ENCODE measurements at regions not wholly inside any gene's neighbourhood (a gene's known extent, or its start where the extent isn't known, plus 50 kb on each side); places are given as distances from the start of the nearest gene placed in this dataset.

DNA sequence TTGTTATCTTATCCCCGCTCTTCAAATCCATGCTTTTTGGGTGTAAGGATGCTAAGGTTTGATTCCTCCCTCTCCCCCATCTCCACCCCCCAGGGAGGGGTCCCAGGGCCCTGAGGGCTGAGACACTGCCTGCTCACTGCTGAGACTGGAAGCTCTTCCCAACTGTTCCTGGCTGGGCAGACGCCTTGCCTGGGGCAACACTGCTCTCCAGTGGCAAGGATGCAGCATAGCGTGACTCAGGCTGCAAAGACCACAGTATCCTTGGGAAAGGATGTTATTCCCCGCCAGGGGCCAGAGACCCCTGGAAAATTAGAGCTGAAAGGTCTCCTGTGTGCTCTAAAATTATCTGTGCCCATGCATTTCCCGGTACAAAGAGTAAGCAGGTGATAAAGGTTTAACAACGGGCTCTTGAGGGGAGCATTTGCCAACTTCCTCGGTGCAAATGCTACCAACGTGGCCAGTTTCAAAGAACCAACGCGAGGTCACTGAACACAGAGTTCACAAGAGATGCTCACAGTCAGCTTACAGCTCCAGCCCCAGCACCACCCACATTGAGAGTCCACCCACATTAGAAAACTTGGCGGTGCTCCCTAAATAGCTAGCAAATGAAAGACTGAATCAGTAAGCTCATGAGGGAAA is 271.9 kb downstream of the NSG2 start:
- H3K27me3 ChIP-seq, result peaks cover 63% of the 10 kb centered on the region

DNA sequence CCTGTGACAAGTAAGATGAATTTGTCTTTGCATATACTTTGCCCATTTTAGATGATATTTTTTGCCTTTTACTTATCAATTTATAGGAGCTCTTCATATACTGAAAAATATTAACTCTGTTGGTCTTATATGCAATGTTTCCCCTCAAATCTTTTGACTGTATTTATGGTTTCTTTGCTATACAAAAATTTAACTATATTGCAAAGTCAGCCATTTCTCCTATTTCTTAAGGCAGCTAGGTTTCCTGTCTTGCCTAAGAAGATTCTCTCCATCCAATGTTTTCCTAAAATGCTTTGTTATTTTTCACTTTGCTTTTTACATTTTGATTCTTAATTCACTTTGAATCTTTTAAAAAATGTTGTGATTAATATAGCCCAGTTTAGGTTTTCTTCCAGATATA is 273.1 kb downstream of the NSG2 start:
- peaks cover 57% of the 10 kb centered on the region for H3K27me3 ChIP-seq

More for the DNA sequence above, 271.9 kb downstream of the NSG2 start:
- TF ChIP-seq CTCF (IDR thresholded peaks at IDR 0.05) (peak in 1 of 2 donors; percentile 50), POLR2A (IDR thresholded peaks at IDR 0.05) (no peak)
- no peaks in the 10 kb centered on the region for H3K9me3 ChIP-seq
- no peak overlapping the region for H3K27ac ChIP-seq
- peak in 1 of 2 donors; percentile 66 for DNase-seq (ENCODE audit: low spot score in 2 of 2)
- no peak overlapping the region for H3K4me3 ChIP-seq
- WGBS, result 21% methylated on average over 11 of the region's 11 CpGs
- H3K36me3 ChIP-seq, result no peaks in the 10 kb centered on the region
- no peaks in the 10 kb centered on the region for H3K4me1 ChIP-seq

GRCh38 chr5:174319551-174319950 is 274.0 kb downstream of the NSG2 start:
- TF ChIP-seq POLR2A (IDR thresholded peaks at IDR 0.05) (no peak), CTCF (IDR thresholded peaks at IDR 0.05) (no peak), EP300 (IDR thresholded peaks at IDR 0.05) (no peak), POLR2AphosphoS5 (IDR thresholded peaks at IDR 0.05) (no peak)
- 74% methylated on average over 9 of the region's 9 CpGs for WGBS
- Histone ChIP-seq H3K4me3 (no peak overlapping the region), H3K36me3 (no peaks in the 10 kb centered on the region), H3K4me1 (no peaks in the 10 kb centered on the region), H3K27ac (no peak overlapping the region), H3K27me3 (peaks cover 56% of the 10 kb centered on the region), H3K9me3 (no peaks in the 10 kb centered on the region)
- peak in 1 of 2 donors; percentile 50 for DNase-seq (ENCODE audit: low spot score in 2 of 2)

More for the DNA sequence above, 273.1 kb downstream of the NSG2 start:
- no peak for DNase-seq (ENCODE audit: low spot score in 2 of 2)
- no peaks in the 10 kb centered on the region for H3K4me1 ChIP-seq
- TF ChIP-seq CTCF (IDR thresholded peaks at IDR 0.05) (no peak), EP300 (IDR thresholded peaks at IDR 0.05) (no peak), POLR2A (IDR thresholded peaks at IDR 0.05) (no peak), POLR2AphosphoS5 (IDR thresholded peaks at IDR 0.05) (no peak)
- H3K27ac ChIP-seq, result no peak overlapping the region
- no peak overlapping the region for H3K4me3 ChIP-seq
- H3K36me3 ChIP-seq, result no peaks in the 10 kb centered on the region
- no peaks in the 10 kb centered on the region for H3K9me3 ChIP-seq

- DNase-seq (ENCODE audit: low spot score in 2 of 2), result peak in 1 of 2 donors; percentile 31
- H3K4me3 ChIP-seq, result no peak overlapping the region
- H3K36me3 ChIP-seq, result no peaks in the 10 kb centered on the region
- peaks cover 54% of the 10 kb centered on the region for H3K27me3 ChIP-seq
- 43% methylated on average over 3 of the region's 6 CpGs for WGBS
- TF ChIP-seq POLR2A (IDR thresholded peaks at IDR 0.05) (no peak), POLR2AphosphoS5 (IDR thresholded peaks at IDR 0.05) (no peak), EP300 (IDR thresholded peaks at IDR 0.05) (no peak), CTCF (IDR thresholded peaks at IDR 0.05) (no peak)
- H3K27ac ChIP-seq, result no peak overlapping the region
- no peaks in the 10 kb centered on the region for H3K4me1 ChIP-seq
- H3K9me3 ChIP-seq, result no peaks in the 10 kb centered on the region
Measured at GRCh38 chr5:174320051-174320450, 274.5 kb downstream of the NSG2 start.

- peaks cover 70% of the 10 kb centered on the region for H3K27me3 ChIP-seq
- no peak for DNase-seq (ENCODE audit: low spot score in 2 of 2)
- H3K36me3 ChIP-seq, result no peaks in the 10 kb centered on the region
- no peaks in the 10 kb centered on the region for H3K4me1 ChIP-seq
- 6% methylated on average over 4 of the region's 4 CpGs for WGBS
- H3K4me3 ChIP-seq, result no peak overlapping the region
- no peaks in the 10 kb centered on the region for H3K9me3 ChIP-seq
- H3K27ac ChIP-seq, result no peak overlapping the region
- TF ChIP-seq POLR2AphosphoS5 (IDR thresholded peaks at IDR 0.05) (no peak), EP300 (IDR thresholded peaks at IDR 0.05) (no peak), POLR2A (IDR thresholded peaks at IDR 0.05) (no peak), CTCF (IDR thresholded peaks at IDR 0.05) (no peak)
Measured at GRCh38 chr5:174323878-174324281, 278.4 kb downstream of the NSG2 start.

All from suprapubic skin (tissue), 4 donors.